SW 1271 (cell line): ENCODE measurements at regions not wholly inside any gene's neighbourhood (a gene's known extent, or its start where the extent isn't known, plus 50 kb on each side); places are given as distances from the start of the nearest gene placed in this dataset.

ENCODE experiments used
- DNase-seq, 2 experiments: peaks; one replicate each; lab custom pipeline; 2025; lab: John Stamatoyannopoulos, UW

GRCh38 chr2:48138898-48139297 lies 175.6 kb upstream of the FOXN2 start:
- DNase-seq = no peak

DNA sequence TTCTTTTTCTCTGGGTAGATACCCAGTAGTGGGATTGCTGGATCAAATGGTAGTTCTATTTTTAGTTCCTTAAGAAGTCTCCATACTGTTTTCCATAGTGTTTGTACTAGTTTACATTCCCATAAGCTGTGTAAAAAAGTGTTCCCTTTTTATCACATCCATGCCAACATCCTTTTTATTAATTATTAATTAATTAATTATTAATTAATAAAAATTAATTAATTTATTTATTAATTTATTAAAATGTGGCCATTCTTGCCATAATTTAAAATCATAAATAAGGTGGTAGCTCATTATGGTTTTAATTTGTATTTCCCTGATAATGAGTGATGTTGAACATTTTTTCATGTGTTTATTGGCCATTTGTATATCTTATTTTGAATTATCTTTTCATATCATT lies 173.9 kb upstream of the FOXN2 start:
- no peak for DNase-seq

- no peak for DNase-seq
Measured at GRCh38 chr2:48144777-48145176, 169.7 kb upstream of the FOXN2 start.

GRCh38 chr2:48145845-48146452 lies 168.5 kb upstream of the FOXN2 start:
- DNase-seq = no peak

DNA sequence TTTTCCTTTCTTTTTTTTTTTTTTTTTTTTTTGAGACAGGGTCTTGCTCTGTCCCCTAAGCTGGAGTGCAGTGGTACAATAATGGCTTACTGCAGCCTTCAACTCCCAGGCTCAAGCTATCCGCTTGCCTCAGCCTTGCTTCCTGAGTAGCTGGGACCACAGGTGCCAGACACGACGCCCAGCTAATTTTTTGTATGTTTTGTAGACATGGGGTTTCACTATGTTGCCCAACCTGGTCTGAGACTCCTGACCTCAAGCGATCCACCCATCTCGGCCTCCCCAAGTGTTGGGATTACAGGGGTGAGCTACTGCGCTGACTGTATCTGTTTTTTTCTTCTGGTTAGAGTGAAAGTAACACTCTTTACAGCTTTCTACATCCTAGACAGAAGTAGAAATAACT lies 167.9 kb upstream of the FOXN2 start:
- no peak for DNase-seq

GRCh38 chr2:48147719-48148118 lies 166.8 kb upstream of the FOXN2 start:
- no peak for DNase-seq

DNA sequence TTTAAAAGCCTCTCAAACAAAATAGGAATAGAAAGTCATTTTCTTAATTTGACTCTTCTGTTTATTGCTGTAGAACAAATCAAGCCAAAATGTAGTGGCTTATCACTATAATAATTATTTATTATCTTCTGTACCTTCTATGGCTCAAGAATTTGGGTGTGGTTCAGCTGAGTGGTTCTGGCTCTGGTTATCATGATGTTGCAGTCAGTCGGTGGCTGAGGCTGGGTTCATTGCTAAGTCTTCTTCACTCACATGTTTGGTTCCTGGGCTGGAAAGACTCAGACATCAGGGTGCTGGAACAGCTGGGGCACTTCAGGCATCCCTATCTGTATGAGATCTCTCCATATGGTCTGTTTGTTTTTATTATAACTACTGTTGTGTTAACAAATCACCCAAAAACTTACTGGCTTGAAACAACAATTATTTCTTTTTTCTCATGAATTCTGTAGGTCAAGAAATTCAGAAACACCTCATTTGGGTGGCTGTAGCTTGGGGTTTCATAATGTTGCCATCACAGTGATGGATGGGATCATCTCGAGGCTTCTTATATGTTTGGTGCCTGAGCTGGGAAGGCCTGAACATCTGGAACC lies 165.5 kb upstream of the FOXN2 start:
- DNase-seq = no peak

DNA sequence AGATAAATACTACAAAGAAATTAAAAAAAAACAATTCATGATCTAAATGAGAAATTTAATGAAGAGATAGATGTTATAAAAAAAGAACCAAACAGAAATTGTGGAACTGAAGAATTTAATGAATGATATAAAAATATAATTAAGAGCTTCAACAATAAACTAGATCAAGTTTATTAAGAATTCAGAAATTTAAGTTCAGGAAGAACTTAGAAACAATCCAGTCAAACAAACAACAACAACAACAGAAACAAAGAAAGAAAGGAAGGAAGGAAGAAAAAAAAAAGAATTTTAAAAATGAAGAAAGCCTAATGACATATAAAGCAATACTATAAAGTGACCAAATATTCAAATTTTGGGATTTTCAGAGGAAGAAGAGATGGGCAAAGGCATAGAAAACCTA lies 157.3 kb upstream of the FOXN2 start:
- no peak for DNase-seq

- DNase-seq = no peak
Measured at GRCh38 chr2:48161628-48162027, 152.9 kb upstream of the FOXN2 start.

DNA sequence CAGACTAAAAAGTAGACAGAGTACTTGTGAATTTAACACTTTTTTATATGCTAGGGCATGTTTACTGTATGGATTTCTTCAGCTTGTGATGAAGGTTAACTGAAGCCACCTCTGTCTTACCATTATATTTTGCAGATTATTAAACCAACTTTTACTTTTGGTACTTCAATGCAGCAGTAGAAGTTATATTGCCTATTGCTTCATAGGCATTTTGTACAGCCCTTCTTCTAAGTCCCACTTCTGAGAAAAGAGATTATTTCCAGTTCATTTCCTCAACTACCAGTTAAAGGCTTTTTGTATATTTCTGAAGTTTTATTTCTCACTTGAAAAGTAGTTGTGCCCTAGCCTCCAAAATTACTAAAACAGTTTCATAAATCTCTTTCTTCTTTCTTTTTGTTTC lies 151.7 kb upstream of the FOXN2 start:
- no peak for DNase-seq

DNA sequence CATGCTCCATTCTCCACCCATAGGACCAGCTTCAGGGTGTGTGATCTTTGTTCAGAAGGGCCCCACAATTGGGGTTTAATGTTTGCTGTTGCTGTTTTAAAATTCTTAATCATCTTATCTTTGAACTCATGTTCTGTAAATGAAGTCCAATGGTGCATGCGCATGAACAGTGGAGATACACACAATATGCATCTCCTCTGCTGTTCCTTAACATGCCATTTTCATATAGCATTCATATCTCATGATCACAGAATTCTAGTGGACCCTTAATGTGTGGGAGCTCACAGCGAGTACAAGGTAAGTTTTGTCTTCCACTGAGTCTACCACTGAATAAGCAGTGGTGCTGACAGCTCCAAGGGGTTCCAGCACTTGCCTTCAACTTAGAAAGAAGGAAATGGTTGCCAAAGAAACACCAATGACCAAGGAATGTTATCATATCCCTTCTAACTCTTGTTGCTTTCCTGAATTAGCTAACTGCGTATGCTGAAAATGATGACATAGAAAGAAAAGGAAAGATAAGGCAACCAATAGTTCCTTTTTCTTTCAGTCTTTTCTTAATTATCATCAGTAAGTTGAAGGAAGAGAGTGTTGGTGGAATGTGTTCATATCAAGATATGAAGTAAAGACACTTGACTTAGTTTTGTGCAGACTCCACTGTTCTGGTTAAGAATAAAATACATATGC lies 149.3 kb upstream of the FOXN2 start:
- no peak for DNase-seq

DNA sequence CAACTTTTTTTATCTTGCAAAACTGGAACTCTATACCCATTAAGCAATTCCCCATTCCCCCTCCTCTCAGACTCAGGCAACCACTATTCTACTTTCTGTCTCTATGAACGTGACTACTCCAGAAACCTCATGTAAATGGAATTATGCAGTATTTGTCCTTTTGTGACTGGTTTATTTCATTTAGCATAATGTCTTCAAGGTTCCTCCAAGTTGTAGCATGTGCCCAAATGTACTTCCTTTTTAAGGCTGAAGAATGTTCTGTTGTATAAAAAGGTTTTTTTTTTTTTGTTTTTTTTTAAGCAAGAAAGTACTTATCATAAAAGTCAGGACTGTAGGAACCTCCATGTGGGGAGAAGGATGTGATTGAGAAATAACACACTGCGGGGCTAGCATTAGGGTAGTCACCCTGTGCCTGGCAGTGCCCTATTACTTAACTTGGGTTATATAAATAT lies 145.3 kb upstream of the FOXN2 start:
- DNase-seq = no peak

DNA sequence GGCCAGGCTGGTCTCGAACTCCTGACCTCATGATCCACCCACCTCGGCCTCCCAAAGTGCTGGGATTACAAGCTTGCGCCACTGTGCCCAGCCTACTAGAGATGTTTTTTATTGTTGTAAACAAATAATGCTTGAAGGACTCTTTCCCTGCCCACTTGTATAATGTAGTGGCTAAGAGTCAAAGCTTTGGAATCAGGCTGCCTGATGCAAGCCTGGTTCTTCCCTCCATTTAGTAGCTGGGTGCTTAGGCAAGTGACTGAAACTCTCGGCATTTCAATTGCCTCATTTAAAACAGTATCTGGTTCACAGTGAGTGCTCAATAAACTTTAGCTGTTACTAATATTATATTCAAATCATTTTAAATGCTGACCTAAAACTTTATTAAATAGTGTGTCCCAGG lies 144.2 kb upstream of the FOXN2 start:
- DNase-seq = no peak

- DNase-seq = no peak
Measured at GRCh38 chr2:48173141-48173540, 141.3 kb upstream of the FOXN2 start.

- DNase-seq = no peak
Measured at GRCh38 chr2:48174503-48174902, 140.0 kb upstream of the FOXN2 start.

DNA sequence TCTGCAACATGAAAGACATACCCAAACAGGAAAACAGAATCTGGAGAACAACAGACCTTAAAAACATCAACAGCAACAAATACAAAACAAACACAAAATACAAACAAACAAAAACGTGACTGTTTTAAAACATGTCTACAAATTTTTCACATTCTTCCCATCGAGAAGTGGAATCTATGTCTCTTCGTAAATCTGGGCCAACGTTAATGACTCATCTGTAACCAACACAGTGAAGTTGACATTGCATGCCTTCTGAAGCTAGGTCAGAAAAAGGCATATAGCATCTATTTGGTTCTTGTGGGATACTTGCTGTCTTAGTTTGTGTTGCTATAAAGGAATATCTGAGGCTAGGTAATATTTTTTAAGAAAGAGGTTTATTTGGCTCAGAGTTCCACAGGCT lies 139.2 kb upstream of the FOXN2 start:
- DNase-seq = no peak

DNA sequence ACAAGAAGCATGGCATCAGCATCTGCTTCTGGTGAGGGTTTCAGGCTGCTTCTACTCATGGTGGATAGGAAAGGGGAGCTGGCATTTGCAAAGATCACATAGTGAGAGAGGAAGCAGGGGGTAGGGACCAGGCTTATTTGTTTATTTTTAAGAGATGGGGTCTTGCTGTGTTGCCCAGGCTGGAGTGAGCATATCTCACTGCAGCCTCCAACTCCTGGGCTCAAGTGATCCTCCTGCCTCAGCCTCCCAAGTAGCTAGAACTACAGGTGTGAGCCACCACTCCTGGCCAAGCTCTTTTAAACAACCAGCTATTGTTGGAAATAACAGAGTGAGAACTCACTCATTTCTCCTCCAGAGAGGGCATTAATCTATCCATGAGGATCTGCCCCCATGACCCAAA lies 138.8 kb upstream of the FOXN2 start:
- DNase-seq = no peak

DNA sequence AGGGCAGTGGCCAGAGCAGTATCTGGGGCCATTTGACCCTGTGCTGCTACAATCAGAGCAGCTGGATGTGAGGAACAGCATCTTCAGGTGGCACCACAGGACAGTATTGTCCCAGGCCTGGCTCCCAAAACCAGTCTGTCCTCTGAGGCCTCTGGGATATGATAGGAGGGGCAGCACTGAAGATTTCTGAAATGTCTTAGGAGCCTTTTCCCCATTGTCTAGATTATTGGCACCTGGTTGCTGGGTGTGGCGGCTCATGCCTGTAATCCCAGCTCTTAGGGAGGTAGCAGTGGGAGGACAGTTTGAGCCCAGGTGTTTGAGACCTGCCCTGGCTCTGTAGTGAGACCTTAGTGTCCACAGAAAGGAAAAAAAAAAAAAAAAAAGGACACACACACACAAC lies 137.6 kb upstream of the FOXN2 start:
- DNase-seq = no peak

DNA sequence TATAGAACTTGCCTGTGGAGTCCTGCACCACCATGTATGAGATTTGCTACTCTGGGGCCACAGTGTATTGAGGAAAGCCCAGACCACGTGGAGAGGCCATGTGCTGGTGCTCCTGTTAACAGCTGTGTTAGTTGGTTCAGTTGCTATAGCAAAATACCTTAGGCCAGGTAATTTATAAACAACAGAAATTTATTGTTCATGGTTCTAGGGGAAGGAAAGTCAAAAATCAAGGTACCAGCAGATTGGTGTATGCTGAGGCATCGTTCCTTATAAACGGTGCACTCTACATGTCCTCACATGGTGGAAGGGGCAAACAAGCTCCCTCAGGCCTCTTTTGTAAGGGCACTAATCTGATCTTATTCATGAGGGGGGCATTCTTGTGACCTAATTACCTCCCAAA lies 135.9 kb upstream of the FOXN2 start:
- DNase-seq = no peak

DNA sequence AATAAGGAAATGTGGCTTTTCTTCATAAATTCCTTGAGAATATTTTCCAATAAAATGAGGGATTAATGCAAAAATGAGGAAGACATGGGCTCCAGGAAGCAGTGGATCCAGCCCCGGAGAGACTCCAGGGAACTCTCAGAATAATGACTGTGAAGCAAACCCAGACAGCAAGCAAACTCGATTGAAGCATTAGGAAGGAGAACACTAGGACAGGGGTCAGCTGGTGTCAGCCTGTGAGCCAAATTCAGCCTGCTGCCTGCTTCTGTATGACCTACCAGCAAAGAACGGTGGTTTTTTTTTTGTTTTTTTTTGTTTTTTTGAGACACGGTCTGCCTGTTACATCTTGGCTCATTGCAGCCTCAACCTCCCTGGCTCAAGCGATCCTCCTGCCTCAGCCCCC lies 133.9 kb upstream of the FOXN2 start:
- no peak for DNase-seq

DNA sequence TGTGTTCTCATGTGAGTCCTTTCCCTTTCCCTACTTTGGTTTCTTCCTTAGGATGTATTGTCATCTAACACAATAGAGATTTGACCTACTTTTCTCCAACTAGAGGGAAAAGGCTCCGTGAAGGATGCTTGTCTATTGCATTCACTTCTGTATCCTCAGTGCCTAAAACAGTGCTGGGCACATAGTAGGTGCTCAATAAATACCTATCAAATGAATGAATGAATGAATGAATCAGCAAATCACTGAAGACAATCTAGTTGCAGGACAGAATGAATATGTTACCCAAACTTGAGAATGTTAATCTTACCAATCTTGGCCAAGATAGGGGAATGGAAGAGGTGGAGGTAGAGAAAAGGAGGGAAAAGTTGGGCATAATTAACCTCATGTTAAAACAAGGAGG lies 131.2 kb upstream of the FOXN2 start:
- no peak for DNase-seq

DNA sequence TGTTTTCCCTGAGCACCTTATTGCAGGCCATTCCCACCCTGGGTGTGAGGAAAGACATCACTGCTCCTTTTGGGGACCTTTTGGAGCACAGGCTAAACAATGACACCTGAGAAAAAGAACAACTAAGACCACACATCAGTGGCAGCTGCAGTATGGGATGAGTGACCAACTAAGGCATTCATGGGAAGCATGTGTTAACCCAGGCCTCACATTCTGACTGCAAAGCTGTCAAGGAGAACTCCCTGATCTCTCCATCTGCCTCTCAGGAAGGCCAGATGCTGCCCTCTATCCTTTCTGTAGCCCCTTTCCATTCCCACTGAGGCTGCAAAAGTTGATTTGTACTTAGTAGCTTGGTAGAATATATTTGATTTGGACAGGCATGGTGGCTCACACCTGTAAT lies 130.5 kb upstream of the FOXN2 start:
- DNase-seq = no peak

GRCh38 chr2:48187503-48187902 lies 127.0 kb upstream of the FOXN2 start:
- DNase-seq = no peak
